ENCODE measurements at regions not wholly inside any gene's neighbourhood (a gene's known extent, or its start where the extent isn't known, plus 50 kb on each side); places are given as distances from the start of the nearest gene placed in this dataset.

- POLR2A ChIA-PET: no interaction called here
- no peak overlapping the region for H3K4me3 Mint-ChIP-seq (ENCODE audit: unreplicated experiment)
- BruUV-seq (replicated peaks): no TSS peak
- no peaks in the 10 kb centered on the region for H3K27me3 Mint-ChIP-seq (ENCODE audit: insufficient read depth, unreplicated experiment)
- intact Hi-C loops (cut with micrococcal nuclease): no loop called here
- no peak for TF ChIP-seq CTCF (IDR thresholded peaks at IDR 0.05; ENCODE audit: unreplicated experiment)
- peaks cover 5% of the 10 kb centered on the region for H3K4me1 Mint-ChIP-seq (ENCODE audit: insufficient read depth, unreplicated experiment)
- H3K9me3 Mint-ChIP-seq (ENCODE audit: unreplicated experiment): no peaks in the 10 kb centered on the region
- H3K36me3 Mint-ChIP-seq (ENCODE audit: insufficient read depth, unreplicated experiment): no peaks in the 10 kb centered on the region
- DNase-seq (ENCODE audit: unreplicated experiment): no peak
- CTCF ChIA-PET: interaction anchor here (0.7 kb wide), 1 partner anchor 341 kb away, joined by 4 read pairs; no protein-coding TSS in a partner anchor
- H3K27ac Mint-ChIP-seq (ENCODE audit: low read depth, unreplicated experiment): no peak overlapping the region
Observed at GRCh38 chr4:178293601-178294000, 851.4 kb upstream of the AGA start.

- Mint-ChIP-seq H3K4me1 (ENCODE audit: insufficient read depth, unreplicated experiment) (peaks cover 5% of the 10 kb centered on the region), H3K36me3 (ENCODE audit: insufficient read depth, unreplicated experiment) (no peaks in the 10 kb centered on the region), H3K27ac (ENCODE audit: low read depth, unreplicated experiment) (no peak overlapping the region), H3K4me3 (ENCODE audit: unreplicated experiment) (no peak overlapping the region), H3K9me3 (ENCODE audit: unreplicated experiment) (no peaks in the 10 kb centered on the region), H3K27me3 (ENCODE audit: insufficient read depth, unreplicated experiment) (no peaks in the 10 kb centered on the region)
- BruUV-seq (replicated peaks): no TSS peak
- ChIA-PET CTCF (no interaction called here), POLR2A (no interaction called here)
- no peak for TF ChIP-seq CTCF (IDR thresholded peaks at IDR 0.05; ENCODE audit: unreplicated experiment)
- intact Hi-C loops (cut with micrococcal nuclease): no loop called here
- DNase-seq (ENCODE audit: unreplicated experiment): peak; percentile 44
Observed at GRCh38 chr4:178296669-178297068, 854.4 kb upstream of the AGA start.

- intact Hi-C loops (cut with micrococcal nuclease): no loop called here
- H3K4me3 Mint-ChIP-seq (ENCODE audit: unreplicated experiment): no peak overlapping the region
Observed at GRCh38 chr4:178306565-178306964, 864.3 kb upstream of the AGA start.

GRCh38 chr4:178309890-178310289 lies 867.7 kb upstream of the AGA start:
- BruUV-seq (replicated peaks): no TSS peak
- TF ChIP-seq CTCF (IDR thresholded peaks at IDR 0.05; ENCODE audit: unreplicated experiment): no peak
- ChIA-PET CTCF (no interaction called here), POLR2A (interaction anchor here (0.6 kb wide), 1 partner anchor 250 kb away, joined by 3 read pairs; no protein-coding TSS in a partner anchor)
- intact Hi-C loops (cut with micrococcal nuclease): no loop called here
- Mint-ChIP-seq H3K4me1 (ENCODE audit: insufficient read depth, unreplicated experiment) (no peaks in the 10 kb centered on the region), H3K9me3 (ENCODE audit: unreplicated experiment) (no peaks in the 10 kb centered on the region), H3K27me3 (ENCODE audit: insufficient read depth, unreplicated experiment) (no peaks in the 10 kb centered on the region), H3K27ac (ENCODE audit: low read depth, unreplicated experiment) (no peak overlapping the region), H3K36me3 (ENCODE audit: insufficient read depth, unreplicated experiment) (no peaks in the 10 kb centered on the region), H3K4me3 (ENCODE audit: unreplicated experiment) (no peak overlapping the region)
- no peak for DNase-seq (ENCODE audit: unreplicated experiment)

More at GRCh38 chr4:178306565-178306964, 864.3 kb upstream of the AGA start:
- no peak for TF ChIP-seq CTCF (IDR thresholded peaks at IDR 0.05; ENCODE audit: unreplicated experiment)
- DNase-seq (ENCODE audit: unreplicated experiment): no peak
- H3K9me3 Mint-ChIP-seq (ENCODE audit: unreplicated experiment): no peaks in the 10 kb centered on the region
- no peaks in the 10 kb centered on the region for H3K27me3 Mint-ChIP-seq (ENCODE audit: insufficient read depth, unreplicated experiment)
- no peak overlapping the region for H3K27ac Mint-ChIP-seq (ENCODE audit: low read depth, unreplicated experiment)
- no peaks in the 10 kb centered on the region for H3K36me3 Mint-ChIP-seq (ENCODE audit: insufficient read depth, unreplicated experiment)
- CTCF ChIA-PET: interaction anchor here (0.7 to 0.9 kb wide), 2 partner anchors 540 to 1475 kb away, joined by 3 to 5 read pairs; no protein-coding TSS in a partner anchor
- BruUV-seq (replicated peaks): no TSS peak
- H3K4me1 Mint-ChIP-seq (ENCODE audit: insufficient read depth, unreplicated experiment): no peaks in the 10 kb centered on the region
- POLR2A ChIA-PET: no interaction called here
